OCI-LY1 (cell line): ENCODE measurements at regions not wholly inside any gene's neighbourhood (a gene's known extent, or its start where the extent isn't known, plus 50 kb on each side); places are given as distances from the start of the nearest gene placed in this dataset.

Experiments used
- EZH2 ChIP-seq: fragments of 200-600 bp; sonication (generic), shearing (Covaris generic); IDR thresholded peaks from 2 replicates; pipeline ENCODE4 v1.8.0; 2017; ENCODE audit warnings: borderline replicate concordance, mixed run types, mild to moderate bottlenecking, antibody characterized with exemption, low read length, moderate library complexity, mixed read lengths
- TF ChIP-seq, protein P1 (sequence below): fragments of 200-600 bp; sonication (generic), shearing (Covaris generic); IDR thresholded peaks from 2 replicates; pipeline ENCODE4 v1.5.1; 2017; ENCODE audit warnings: mild to moderate bottlenecking, antibody characterized with exemption, low read length, moderate library complexity, mixed read lengths

DNA sequence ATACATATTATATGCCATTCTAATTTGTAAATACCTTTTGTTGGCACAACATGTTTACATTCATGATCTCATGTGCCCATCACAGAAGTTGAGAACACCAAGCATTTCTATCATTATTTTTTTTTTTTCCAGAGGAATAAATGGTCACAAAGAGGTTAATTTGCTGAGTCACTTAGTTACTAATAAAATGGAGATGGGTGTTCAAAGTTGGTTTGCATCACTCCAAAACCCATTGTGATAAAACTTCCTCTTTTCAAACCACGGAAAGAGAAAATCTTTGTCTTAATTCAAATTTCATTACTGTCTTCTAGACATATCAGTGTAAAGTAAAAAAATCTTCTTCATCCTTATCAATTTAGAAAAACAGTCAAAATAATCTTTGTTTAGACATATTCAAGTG lies 636.8 kb upstream of the CCDC179 start:
- TF ChIP-seq, protein P1, sequence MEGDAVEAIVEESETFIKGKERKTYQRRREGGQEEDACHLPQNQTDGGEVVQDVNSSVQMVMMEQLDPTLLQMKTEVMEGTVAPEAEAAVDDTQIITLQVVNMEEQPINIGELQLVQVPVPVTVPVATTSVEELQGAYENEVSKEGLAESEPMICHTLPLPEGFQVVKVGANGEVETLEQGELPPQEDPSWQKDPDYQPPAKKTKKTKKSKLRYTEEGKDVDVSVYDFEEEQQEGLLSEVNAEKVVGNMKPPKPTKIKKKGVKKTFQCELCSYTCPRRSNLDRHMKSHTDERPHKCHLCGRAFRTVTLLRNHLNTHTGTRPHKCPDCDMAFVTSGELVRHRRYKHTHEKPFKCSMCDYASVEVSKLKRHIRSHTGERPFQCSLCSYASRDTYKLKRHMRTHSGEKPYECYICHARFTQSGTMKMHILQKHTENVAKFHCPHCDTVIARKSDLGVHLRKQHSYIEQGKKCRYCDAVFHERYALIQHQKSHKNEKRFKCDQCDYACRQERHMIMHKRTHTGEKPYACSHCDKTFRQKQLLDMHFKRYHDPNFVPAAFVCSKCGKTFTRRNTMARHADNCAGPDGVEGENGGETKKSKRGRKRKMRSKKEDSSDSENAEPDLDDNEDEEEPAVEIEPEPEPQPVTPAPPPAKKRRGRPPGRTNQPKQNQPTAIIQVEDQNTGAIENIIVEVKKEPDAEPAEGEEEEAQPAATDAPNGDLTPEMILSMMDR, result no peak
- TF ChIP-seq EZH2, result no peak
